ENCODE measurements at regions not wholly inside any gene's neighbourhood (a gene's known extent, or its start where the extent isn't known, plus 50 kb on each side); places are given as distances from the start of the nearest gene placed in this dataset.

GRCh38 chr9:121566481-121567465, 67.1 kb upstream of the GGTA1 start:
- TF ChIP-seq RAD21 (IDR thresholded peaks at IDR 0.05; ENCODE audit: insufficient read depth, low read depth, low read length) (no peak), NFIC (IDR thresholded peaks at IDR 0.05; ENCODE audit: low read depth, low read length) (no peak), CTCF (IDR thresholded peaks at IDR 0.05 in 2 of 3, conservative IDR thresholded peaks at IDR 0.05 in 1 of 3; ENCODE audit: control insufficient read depth in 2 of 3, extremely low read depth in 1 of 3, insufficient read depth in 1 of 3, low read depth in 3 of 3, low read length in 3 of 3) (no peak), NRF1 (conservative IDR thresholded peaks at IDR 0.05; ENCODE audit: low read depth, low read length) (no peak), POLR2AphosphoS5 (IDR thresholded peaks at IDR 0.05; ENCODE audit: low read length) (no peak), EP300 (IDR thresholded peaks at IDR 0.05; ENCODE audit: borderline replicate concordance in 1 of 2, control insufficient read depth in 1 of 2, low read depth in 2 of 2, low read length in 2 of 2) (no peak), MAX (IDR thresholded peaks at IDR 0.05; ENCODE audit: low read depth, low read length) (no peak)
